HuH-7 (cell line): ENCODE measurements at regions not wholly inside any gene's neighbourhood (a gene's known extent, or its start where the extent isn't known, plus 50 kb on each side); places are given as distances from the start of the nearest gene placed in this dataset.
"Not testable (repeated sequence)": the region's sequence is repeated elsewhere in the genome, so short reads cannot be mapped to it uniquely, and the experiment has no call there.

Experiments used
- DNase-seq: peaks from one replicate; pipeline ENCODE4 v3.0.0; 2011; ENCODE audit warnings: low spot score

DNA sequence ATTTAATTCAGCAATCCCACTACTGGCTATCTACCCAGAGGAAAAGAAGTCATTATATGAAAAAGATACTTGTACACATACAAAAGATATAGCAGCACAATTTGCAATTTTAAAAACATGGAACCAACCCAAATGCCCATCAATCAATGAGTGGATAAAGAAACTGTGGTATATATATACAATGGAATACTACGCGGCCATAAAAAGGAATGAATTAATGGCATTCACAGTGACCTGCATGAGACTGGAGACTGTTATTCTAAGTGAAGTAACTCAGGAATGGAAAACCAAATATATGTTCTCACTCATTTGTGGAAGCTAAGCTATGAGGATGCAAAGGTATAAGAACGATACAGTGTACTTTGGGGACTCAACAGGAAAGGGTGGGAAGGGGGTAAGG lies 102.8 kb upstream of the KCNMA1 start:
- not testable (repeated sequence) for DNase-seq

DNA sequence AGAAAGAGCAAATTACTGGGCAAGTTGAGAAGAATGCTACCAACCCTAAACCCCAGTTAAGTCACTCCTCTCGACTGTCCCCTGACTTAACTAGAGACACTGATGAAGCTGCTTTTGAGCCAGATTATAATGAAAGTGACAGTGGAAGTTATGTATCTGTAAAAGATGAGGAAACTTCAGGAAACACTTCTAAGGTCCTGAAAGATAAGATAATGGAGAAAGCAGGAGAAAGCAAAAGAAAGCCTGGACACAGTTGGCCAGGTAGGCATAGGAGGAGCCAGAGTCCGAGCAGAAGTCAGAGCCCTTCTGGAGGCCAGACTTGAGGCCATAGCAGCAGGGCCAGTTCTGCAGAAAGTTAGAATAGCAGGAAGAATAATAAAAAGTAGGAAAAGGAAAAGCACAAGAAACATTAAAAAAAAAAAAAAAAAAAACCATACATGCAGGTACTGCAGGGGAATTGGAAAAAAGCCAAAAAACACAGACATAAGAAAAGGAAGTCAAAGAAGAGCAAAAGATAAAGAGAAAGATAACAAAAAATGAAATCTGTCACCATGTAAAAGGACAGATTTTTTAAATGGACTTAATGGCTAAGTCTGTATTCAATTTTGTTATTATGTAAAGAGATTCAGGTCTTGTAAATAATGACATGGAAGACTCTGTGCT lies 101.0 kb upstream of the KCNMA1 start:
- no peak for DNase-seq

DNA sequence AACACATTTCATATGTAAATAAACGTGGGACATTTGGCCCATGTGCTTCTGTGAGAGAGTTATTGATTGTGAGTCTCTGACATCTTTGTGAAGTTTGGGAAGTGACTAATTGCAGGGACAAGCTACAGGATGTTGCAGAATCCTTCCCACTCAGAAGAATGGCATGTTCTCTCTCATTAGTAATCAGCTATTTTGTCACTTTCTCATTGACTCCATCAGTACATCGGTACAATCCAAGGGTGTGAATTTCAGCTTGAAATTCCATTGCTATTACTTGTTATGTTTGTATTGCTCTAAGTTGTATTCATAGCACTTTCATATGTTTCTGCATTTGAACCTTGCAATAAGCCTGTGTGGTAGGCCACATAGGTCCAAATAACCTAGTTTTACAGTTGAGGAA lies 100.0 kb upstream of the KCNMA1 start:
- no peak for DNase-seq

DNA sequence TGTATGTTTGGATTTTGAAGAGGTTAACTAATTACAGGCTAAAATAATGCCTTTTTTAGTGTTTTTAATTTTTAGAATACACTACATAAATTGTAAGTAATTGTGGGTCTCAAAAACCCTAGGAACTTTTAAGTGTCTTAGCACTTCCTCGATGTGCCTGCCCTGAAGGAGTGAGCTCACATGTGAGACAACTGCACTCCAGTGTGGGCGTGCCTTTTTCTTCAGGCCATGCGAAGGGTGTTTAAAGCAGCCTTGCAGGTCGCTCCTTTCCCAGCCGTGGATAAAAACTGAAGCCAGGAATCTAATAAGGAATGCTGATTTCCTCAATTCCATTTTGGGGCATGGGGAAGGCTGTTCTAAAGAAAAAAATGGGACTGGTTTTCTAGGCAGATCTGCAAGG lies 97.5 kb upstream of the KCNMA1 start:
- not testable (repeated sequence) for DNase-seq

DNA sequence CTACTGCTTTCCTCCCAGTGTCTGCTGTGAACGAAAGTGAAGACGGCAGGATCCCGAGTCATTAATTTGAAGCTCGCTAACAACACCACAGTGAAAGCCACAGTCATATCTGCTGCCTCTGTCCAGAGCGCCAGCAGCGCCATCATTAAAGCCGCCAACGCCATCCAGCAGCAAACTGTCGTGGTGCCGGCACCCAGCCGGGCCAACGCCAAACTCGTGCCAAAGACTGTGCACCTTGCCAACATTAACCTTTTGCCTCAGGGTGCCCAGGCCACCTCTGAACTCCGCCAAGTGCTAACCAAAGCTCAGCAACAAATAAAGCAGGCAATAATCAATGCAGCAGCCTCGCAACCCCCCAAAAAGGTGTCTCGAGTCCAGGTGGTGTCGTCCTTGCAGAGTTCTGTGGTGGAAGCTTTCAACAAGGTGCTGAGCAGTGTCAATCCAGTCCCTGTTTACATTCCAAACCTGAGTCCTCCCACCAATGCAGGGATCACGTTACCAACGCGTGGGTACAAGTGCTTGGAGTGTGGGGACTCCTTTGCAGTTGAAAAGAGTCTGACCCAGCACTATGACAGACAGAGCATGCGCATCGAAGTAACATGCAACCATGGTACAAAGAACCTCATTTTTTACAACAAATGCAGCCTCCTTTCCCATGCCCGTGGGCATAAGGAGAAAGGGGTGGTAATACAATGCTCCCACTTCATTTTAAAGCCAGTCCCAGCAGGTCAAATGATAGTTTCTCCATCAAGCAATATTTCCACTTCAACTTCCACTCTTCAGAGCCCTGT lies 94.8 kb upstream of the KCNMA1 start:
- no peak for DNase-seq

DNA sequence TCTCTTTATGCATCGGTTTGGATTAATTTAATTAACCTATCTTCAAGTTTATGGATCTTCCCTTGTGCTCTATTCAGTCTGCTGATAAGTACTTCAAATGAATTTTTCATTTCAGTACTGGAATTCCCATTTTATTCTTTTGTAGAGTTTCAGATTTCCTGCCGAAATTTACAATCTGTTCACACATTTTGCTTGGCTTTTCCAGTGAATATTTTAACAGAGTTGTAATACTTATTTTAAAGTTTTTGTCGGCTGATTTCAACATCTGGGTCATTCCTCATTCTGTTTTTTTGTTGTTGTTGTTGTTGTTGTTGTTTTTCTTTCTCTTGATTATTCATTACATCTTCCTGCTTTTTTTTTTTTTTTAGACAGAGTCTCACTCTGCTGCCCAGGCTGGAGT lies 89.9 kb upstream of the KCNMA1 start:
- no peak for DNase-seq

DNA sequence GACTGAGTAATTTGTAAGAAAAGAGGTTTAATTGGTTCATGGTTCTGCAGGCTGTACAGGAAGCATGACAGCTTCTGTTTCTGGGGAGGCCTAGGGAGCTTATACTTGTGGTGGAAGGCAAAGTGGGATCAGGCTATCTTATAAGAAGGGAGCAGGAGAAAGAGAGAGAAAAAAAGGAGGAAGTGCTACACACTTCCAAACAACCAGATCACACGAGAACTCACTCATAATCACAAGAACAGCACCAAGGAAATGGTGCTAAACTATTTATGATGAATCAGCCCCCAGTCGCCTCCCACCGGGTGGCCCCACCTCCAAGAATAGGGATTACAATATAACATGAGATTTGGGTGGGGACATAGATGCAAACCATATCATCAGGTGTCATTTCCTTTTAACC lies 89.1 kb upstream of the KCNMA1 start:
- no peak for DNase-seq

DNA sequence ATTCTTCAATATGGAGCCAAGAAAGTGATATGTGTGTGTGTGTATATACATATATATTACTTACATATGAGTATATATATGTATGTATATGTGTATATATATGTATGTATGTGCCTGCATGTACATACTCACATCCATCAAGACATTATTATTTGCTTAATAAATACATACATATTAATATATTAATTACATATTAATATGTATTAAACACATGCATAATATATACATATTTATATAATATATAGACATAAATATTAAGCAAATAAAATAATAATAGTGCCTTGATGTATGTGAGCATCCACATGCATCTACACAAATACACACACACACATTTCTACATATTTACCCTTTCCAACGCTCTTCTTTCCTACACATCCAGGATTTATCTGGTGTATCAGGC lies 88.7 kb upstream of the KCNMA1 start:
- DNase-seq = no peak

DNA sequence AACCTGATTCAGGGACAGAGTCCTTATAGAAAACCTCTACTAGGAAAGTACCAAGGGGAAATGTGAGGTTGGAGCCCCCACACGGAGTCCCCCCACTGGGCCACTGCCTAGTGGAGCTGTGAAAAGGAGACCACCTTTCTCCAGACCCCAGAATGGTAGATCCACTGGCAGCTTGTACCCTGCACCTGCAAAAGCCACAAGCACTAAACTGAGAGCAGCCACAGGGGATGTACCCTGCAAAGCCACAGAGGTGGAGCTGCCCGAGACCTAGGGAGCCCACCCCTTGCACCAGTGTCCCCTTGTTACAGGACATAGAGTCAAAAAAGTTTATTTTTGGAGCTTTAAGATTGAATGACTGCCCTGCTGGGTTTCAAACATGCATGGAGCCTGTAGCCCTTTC lies 87.2 kb upstream of the KCNMA1 start:
- DNase-seq = no peak

DNA sequence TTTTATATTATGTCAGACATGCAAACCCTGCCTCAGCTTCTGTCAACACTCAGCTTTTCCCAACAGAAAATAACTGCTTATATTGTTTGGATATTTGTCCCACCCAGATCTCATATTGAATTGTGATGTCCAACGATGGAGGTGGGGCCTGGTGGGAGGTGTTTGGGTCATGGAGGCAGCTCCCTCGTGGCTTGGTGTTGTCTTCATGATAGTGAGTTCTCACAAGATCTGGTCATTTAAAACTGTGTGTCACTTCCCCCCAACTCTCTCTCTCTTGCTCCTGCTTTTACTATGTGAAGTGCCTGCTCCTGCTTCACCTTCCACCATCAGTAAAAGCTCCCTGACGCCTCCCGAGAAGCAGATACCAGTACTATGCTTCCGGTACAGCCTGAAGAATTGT lies 85.8 kb upstream of the KCNMA1 start:
- no peak for DNase-seq

DNA sequence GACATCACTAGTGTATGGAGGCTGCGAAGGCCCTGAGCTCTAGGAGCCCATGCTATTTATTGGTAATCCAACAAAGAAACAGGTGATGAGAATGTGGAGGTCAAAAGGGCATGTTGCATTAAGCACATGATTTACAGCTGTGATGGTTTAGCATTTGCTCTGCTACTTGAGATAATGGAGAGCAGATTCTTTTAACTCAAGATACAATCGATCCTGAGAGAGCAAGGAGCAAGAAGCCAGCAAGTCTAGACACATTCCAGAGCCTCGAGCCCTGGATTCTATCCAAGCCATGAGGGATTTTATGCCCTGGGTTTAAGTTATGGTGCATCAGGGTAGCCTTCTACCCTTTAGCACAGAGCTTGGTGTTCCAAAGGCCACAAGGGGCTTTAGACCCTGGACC lies 85.3 kb upstream of the KCNMA1 start:
- not testable (repeated sequence) for DNase-seq

DNA sequence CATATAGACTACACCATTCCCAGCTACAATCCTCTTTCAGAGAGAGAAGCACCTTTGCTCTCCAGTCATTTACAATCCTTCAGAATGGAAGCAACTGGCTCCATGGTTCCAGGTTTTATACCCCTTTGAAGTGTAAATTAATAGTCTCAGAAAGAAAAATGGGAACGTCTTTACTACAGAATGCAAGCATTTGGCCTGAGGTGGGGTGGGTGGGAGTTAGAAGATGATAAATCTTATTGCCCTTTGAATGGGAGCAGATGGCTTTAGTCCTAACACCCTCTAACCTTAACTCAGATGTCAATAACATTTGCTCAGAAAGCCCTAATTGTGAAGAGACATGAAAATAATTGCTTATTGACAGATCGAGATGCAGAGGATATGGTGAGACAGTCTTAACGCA lies 84.2 kb upstream of the KCNMA1 start:
- no peak for DNase-seq

DNA sequence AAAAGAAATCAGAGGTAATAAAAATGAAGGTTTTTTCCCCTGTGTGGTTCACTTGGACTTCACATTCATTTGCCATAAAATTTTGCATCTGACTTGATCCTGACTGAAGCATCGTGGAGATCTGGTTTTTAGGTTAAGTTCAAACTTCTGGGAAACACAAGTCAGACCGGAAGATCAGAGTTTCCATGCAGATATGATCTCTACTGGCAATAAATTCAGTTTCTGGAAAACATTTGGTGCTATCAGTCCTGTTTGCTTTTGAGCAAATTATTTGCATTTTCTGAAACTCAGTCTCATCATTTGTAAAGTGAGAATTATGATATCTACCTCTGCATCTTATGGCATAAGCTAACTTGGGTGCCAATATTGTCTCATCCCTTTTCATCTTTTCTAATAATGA lies 81.3 kb upstream of the KCNMA1 start:
- DNase-seq = no peak

DNA sequence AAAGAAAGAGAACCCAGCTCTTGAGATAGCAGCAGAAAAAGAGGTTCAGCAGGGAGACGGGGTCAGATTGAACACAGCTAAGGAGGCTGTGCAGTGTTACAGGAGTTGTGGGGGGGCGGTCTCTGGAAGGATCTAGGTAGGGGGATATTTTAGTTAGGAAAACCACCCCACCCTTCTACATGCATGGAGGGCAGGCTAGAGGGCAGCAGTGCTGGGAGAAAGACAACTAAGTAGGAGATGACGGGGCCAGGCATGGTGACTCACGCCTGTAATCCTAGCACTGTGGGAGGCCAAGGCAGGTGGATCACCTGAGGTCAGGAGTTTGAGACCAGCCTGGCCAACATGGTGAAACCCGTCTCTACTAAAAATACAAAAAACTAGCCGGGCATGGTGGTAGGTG lies 80.7 kb upstream of the KCNMA1 start:
- DNase-seq = not testable (repeated sequence)

DNA sequence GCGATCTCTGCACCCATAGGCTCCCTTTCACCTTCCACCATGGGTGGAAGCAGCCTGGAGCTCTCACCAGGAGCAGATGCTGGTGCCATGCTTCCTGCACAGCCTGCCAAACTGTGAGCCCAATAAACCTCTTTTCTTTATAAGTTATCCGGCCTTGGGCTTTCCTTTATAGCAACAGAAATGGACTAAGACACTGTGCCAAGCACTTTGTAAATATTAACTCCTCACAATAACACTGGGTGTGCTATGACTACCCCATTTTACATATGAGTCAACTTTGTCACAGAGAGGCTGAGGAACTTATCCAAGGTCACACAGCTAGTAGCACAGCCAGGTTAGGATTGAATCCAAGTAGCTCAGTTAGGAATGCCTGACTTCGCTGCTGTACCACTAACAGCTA lies 79.7 kb upstream of the KCNMA1 start:
- no peak for DNase-seq

DNA sequence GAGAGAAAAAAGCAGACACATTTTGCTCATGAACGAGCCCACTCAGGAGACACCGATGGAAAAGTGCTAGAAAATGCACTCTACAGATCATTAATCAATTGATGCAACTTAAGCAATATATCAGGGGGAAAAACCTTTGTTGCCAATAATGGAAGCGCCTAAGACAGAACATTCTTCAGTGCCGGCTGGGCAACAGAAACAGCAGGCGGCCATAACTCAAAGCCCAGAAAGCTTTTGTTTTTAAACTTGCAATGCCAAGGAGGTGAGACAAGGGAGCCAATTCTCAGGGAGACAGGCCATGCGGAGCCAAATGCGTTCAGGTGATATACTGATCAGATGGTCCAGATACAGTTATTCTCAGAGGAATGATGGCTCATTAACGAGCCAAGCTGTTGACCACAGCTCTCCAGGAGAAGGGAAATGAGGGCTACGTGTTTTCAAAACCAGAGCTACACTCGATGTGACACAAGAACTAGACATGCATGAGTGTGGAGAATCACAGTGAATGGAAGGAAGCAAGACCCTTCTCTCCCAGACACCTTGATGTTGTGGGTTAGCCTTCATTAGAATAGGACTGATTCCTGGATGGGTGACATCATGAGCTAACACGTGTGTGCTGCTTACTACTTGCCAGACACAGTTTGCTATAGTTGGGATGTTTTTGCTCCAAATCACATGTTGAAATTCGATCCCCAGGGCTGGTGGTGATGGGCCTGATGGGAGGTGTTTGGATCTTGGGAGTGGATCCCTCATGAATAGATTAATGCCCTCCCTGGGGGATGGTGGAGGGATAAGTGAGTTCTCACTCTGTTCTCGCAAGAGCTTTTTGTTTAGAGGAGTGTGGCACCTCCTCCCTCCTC lies 79.1 kb upstream of the KCNMA1 start:
- DNase-seq = no peak

DNA sequence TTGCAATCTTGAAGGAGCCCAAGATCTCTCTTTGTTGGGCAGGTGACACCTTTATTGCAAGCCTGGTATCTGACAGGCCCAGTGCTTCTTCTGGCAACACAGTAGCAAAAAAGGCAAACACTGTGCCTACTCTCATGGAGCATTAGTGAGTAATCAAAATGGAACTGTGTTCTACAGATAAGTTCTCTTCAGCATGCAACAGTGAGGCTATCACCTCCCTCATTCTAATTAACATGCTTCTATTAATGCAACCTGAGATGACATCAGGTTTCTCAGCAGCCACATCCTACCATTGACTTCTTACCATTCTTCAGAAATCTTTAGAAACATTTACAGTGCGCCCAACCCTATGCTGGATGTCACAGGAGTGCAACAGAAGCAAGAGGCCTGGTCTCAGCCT lies 77.9 kb upstream of the KCNMA1 start:
- no peak for DNase-seq

DNA sequence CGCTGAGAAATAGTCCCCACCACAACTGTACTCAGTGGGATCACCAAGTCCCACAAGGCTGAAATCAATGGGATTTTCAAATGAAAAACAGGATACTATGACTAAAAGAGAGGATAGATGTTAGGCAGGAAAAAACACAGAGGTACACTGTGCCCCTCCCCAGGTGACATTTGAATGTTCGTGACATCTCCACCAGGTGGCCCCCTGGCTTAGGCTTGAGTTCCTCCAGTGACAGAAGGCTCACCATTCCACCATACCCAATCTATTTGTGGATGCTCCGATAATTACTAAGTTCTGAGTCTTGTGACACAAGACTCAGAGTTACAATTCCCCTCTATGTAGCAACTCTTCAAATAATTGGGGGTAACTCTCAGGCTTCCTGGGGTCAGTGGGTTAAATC lies 77.5 kb upstream of the KCNMA1 start:
- peak; percentile 34 for DNase-seq

DNA sequence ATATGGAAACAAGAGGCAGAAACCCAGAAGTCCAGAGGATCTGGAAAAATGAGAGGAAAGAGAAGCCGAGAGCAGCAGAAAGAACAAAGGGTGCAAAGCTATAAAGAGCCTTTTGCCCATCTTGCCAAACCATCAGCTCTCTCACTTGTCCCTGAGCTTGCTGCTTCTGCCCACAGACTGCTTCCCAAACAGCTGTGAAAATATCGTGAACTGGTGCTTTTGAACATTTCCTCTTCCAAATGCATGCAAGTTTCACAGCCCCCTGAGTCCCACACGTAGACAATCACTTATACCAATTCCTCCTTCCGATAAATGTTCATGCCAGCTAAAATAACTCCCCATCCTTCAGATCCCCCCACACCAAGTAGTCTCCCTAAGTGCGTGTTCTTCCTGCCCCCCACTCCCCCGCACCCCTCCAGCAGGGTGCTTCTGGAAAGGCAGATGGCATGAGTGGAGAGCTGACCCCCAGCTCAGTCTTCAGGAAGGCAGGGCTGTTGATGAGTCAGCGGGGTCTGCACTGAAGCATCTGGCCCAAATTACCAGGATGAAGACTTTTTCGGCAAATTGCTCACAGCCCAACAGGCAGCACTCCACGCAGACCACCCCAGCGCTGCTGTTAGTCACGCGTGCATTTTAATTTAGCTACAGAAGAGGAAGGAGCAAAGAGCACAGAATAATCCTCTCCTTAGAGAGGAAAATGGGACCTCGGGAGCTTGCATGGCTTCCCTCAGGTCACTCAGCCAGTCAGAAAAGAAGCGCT lies 76.1 kb upstream of the KCNMA1 start:
- no peak for DNase-seq

DNA sequence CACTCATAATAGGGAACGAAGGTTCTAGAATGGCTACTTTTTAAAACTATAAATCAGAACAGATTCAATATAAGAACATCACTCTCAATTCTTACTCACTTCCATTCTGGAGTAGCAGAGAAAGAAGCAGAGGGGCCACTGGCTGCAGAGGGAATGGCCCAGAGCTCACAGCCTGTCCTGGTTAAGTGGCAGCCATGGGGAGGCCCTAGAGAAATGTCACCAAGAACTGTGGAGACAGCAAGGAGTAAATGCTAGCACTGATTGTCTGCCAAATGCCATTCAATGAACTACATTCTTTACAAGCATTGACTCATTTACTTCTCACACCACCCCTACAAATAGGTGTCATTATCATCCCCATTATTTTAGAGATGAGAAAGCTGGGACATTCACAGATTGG lies 74.6 kb upstream of the KCNMA1 start:
- DNase-seq = no peak

DNA sequence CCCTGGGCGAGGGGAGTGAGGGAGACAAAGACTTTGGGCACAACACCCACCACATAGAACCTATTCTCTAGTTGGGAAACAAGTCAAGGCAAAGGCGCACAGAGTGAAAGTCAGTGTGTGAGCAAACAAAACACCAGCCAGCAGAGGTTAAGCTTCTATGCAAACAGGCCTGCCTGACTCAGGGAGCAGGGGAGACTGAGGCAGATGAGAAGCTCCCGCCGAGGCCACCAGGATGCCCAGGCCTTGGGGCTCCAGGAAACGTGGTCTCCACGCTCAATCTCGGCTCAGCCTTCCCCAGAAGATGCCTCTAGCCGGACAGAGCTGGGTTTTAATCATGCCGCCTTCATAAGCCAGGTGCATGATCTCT lies 74.1 kb upstream of the KCNMA1 start:
- DNase-seq = no peak
